ENCODE measurements at regions not wholly inside any gene's neighbourhood (a gene's known extent, or its start where the extent isn't known, plus 50 kb on each side); places are given as distances from the start of the nearest gene placed in this dataset.

GRCh38 chr2:58484221-58484620, 243.1 kb upstream of the FANCL start:
- intact Hi-C loops (cut with DNase I, micrococcal nuclease) = no loop called here
- Histone ChIP-seq H3K9me3 (no peaks in the 10 kb centered on the region), H3K36me3 (ENCODE audit: low read depth) (no peaks in the 10 kb centered on the region), H3K4me3 (no peak overlapping the region), H3K4me1 (ENCODE audit: low read depth) (no peaks in the 10 kb centered on the region)
- no peak for TF ChIP-seq CTCF (IDR thresholded peaks at IDR 0.05)
- no peak for ATAC-seq
- DNase-seq = no peak

- DNase-seq (no peak), ATAC-seq (no peak)
- intact Hi-C loops (cut with DNase I, micrococcal nuclease) = no loop called here
- Histone ChIP-seq H3K36me3 (ENCODE audit: low read depth) (no peaks in the 10 kb centered on the region), H3K9me3 (no peaks in the 10 kb centered on the region), H3K4me1 (ENCODE audit: low read depth) (no peaks in the 10 kb centered on the region), H3K4me3 (no peak overlapping the region)
- TF ChIP-seq CTCF (IDR thresholded peaks at IDR 0.05) = no peak
Observed at GRCh38 chr2:58483307-58483706, 242.2 kb upstream of the FANCL start.

- ATAC-seq = no peak
- intact Hi-C loops (cut with DNase I, micrococcal nuclease) = no loop called here
- no peak for TF ChIP-seq CTCF (IDR thresholded peaks at IDR 0.05)
- Histone ChIP-seq H3K4me3 (no peak overlapping the region), H3K9me3 (no peaks in the 10 kb centered on the region), H3K36me3 (ENCODE audit: low read depth) (no peaks in the 10 kb centered on the region), H3K4me1 (ENCODE audit: low read depth) (no peaks in the 10 kb centered on the region)
- no peak for DNase-seq
Observed at GRCh38 chr2:58481670-58482069, 240.5 kb upstream of the FANCL start.

- Histone ChIP-seq H3K4me1 (ENCODE audit: low read depth) (no peaks in the 10 kb centered on the region), H3K4me3 (no peak overlapping the region), H3K9me3 (no peaks in the 10 kb centered on the region), H3K36me3 (ENCODE audit: low read depth) (no peaks in the 10 kb centered on the region)
- DNase-seq (no peak), ATAC-seq (no peak)
- intact Hi-C loops (cut with DNase I, micrococcal nuclease) = no loop called here
- TF ChIP-seq CTCF (IDR thresholded peaks at IDR 0.05) = no peak
Observed at GRCh38 chr2:58480141-58480540, 239.0 kb upstream of the FANCL start.

GRCh38 chr2:58479535-58480140, 238.5 kb upstream of the FANCL start:
- H3K9me3 ChIP-seq = no peaks in the 10 kb centered on the region
- no peaks in the 10 kb centered on the region for H3K4me1 ChIP-seq (ENCODE audit: low read depth)
- no peak overlapping the region for H3K4me3 ChIP-seq
- intact Hi-C loops (cut with DNase I, micrococcal nuclease) = no loop called here
- H3K36me3 ChIP-seq (ENCODE audit: low read depth) = no peaks in the 10 kb centered on the region
- TF ChIP-seq CTCF (IDR thresholded peaks at IDR 0.05) = no peak
- ATAC-seq = no peak
- no peak for DNase-seq

GRCh38 chr2:58476556-58476955, 235.4 kb upstream of the FANCL start:
- no peak overlapping the region for H3K4me3 ChIP-seq
- DNase-seq (no peak), ATAC-seq (no peak)
- intact Hi-C loops (cut with DNase I, micrococcal nuclease) = no loop called here
- TF ChIP-seq CTCF (IDR thresholded peaks at IDR 0.05) = no peak
- no peaks in the 10 kb centered on the region for H3K9me3 ChIP-seq
- no peaks in the 10 kb centered on the region for H3K36me3 ChIP-seq (ENCODE audit: low read depth)
- H3K4me1 ChIP-seq (ENCODE audit: low read depth) = no peaks in the 10 kb centered on the region
